HK-2 (cell line): ENCODE measurements at regions not wholly inside any gene's neighbourhood (a gene's known extent, or its start where the extent isn't known, plus 50 kb on each side); places are given as distances from the start of the nearest gene placed in this dataset.
A peak's percentile ranks its signal among the peaks of the same experiment; 100 is the strongest.

Experiments
- DNase-seq: peaks from one replicate; pipeline ENCODE4 v3.0.0-alpha.2; 2018; ENCODE audit not compliant: unreplicated experiment

- no peak for DNase-seq
Measured at GRCh38 chr2:150903055-150903454, 358.6 kb downstream of the RBM43 start.

DNA sequence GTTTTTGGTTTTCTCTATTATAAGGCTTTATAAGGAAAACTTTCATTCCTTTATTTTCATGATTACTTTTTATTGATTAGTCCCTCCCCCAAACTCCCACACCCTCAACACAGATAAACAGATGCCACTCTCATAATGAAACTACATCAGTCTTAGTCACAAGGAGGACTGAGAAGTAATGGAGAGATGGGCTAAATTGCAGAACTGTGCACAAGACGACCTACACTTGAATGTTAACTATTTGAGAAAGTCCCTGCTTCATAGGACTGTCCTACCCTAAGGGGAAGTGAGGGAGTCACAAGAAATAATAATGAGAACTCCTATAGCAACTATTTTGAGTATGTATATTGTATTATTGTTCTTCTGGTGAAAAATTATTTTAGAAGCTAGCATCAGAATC, 360.8 kb downstream of the RBM43 start:
- no peak for DNase-seq

DNA sequence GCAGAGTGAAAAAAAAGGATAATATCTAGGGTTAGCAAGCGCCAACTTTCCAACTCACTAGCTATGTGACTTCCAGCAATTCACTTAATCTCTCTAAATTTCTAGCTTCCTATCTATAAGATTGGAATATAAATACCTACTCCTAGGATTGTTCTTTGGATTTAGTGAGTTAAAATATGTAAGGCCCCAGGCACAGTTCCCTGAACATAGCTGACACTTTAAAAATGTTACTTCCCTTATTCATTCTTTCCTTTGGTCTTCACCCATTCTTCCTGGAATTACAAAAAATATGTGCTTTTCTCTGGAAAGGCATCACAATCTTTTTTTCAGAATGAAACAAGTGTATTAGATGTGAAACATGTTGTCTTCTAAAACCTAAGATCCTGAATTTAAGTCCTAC, 365.7 kb downstream of the RBM43 start:
- no peak for DNase-seq

GRCh38 chr2:150889141-150889540, 372.5 kb downstream of the RBM43 start:
- DNase-seq, result no peak

GRCh38 chr2:150888337-150888736, 373.3 kb downstream of the RBM43 start:
- no peak for DNase-seq

DNA sequence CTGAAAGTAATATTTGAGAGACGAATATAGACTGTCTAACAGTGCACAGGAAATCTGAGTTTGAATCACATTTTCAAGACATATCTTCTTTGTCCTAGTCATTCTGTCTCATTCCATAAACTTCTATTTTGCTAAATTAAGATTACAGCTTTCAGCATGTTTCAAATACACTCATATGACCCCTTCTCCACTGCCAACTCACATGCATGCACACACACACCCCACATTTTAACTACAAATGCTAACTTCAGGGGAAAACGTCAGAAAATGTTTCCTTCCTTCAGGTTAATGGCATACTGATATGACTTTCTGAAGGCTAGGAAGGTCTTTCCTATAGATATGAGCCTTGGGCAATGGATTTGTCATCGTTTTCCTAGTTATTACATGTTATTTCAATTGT, 373.7 kb downstream of the RBM43 start:
- no peak for DNase-seq

GRCh38 chr2:150885774-150886386, 375.8 kb downstream of the RBM43 start:
- no peak for DNase-seq

- DNase-seq, result no peak
Measured at GRCh38 chr2:150885236-150885635, 376.4 kb downstream of the RBM43 start.

DNA sequence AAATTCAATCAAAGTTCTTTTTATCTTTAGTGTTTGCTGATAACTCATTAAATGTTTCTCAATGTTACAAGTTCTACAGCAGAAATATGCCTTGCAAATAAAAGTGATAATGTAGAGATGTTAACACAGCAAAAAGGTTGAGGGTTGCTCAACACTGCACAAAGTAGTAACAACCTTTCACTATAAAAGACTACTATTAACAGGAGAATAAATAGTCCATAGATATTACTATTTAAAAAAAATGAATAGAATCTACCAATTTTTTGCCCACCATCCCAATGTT, 378.1 kb downstream of the RBM43 start:
- no peak for DNase-seq

GRCh38 chr2:150882751-150883612, 378.7 kb downstream of the RBM43 start:
- no peak for DNase-seq

DNA sequence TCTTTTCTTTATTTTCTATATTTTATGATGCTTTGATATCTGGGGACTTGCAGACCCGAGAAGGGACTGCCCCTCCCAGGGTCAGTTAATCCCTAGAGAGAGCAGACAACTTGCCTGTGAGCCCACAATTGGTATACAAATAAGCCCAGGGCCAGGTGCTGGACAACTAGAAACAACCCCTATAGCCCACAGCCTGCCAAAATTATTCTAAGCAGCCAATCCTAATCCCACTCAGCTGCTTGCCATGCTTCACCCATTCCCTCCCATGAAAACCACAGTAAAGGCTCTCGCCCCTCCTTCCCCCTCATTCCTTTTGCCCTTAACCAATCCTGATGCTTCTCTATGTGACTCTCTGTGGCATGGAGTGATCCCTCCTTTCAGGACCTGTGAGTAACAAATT, 380.7 kb downstream of the RBM43 start:
- no peak for DNase-seq

GRCh38 chr2:150878356-150878755, 383.3 kb downstream of the RBM43 start:
- DNase-seq, result peak; percentile 7

DNA sequence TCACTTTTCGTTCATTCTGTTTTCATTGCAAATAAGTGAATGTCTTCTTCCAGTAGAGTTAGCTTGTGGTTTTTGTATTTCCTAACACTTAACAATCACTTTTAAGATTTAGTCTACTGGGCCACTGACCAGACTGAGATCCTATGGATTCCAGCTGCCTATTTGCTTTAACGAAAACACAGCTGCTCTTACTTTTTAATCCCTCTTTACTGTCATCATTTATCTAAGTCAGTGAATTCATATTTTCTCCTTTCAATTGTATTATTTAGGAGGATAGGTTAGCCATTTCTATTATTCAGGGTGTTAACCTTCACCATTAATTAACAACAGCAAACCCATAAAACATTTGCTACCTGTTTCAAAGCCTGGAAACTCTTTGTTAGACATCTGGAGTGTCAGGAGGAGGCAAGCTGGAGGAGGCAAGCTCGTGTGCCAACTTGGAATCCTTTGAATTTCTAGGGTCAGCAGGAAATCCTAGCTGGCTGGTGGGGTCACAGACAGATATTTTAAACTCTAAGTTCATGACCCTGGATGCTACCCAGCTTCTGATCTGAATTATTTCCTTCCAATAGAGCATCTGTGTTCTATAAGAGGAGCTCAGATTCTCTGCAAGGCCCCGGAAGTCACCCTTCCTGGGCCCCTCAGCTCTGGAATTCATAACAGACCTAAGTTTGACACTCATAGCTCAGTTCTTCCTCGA, 385.3 kb downstream of the RBM43 start:
- DNase-seq, result no peak

GRCh38 chr2:150873396-150873772, 385.9 kb upstream of the RND3 start:
- no peak for DNase-seq

GRCh38 chr2:150872756-150873395, 385.4 kb upstream of the RND3 start:
- no peak for DNase-seq

GRCh38 chr2:150866431-150866830, 379.0 kb upstream of the RND3 start:
- no peak for DNase-seq

- no peak for DNase-seq
Measured at GRCh38 chr2:150863691-150864090, 376.2 kb upstream of the RND3 start.

DNA sequence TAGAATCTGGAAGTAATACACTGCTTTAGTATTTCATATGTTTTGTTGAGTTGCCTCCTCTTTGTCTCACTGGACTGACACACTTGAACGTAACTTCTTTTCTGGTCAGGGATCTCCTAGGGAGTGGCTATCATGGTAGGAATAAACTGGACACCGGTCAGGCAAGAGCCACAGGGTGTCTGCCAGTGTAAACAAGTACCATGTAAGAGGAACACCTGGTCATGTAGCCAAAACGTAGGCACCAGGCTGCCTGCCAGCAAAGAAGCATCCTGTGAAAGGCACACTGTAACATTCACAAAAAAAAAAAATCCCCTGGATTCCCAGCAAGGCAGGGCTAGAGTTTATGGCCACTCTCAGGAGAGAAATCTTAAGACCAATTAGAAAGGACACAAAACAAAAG, 372.8 kb upstream of the RND3 start:
- no peak for DNase-seq

DNA sequence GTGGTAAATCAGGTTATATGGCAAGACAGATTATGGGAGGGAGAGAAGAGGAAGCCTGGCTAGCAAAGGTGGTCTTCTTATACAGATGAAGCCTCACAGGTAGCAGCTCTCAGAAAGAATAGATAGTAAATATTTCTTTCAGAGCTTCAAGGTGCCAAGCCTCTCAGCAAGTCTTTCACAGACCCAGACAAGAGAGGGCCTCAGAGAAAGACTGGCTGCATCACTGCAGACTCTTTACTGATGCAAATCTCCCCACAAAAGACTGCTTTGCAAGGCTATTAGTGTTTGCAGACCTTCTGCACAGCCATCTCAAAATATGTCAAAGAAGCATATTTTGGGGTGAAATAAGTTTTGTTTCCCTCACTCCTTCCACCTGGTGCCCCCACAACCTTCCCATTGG, 372.4 kb upstream of the RND3 start:
- DNase-seq, result no peak

DNA sequence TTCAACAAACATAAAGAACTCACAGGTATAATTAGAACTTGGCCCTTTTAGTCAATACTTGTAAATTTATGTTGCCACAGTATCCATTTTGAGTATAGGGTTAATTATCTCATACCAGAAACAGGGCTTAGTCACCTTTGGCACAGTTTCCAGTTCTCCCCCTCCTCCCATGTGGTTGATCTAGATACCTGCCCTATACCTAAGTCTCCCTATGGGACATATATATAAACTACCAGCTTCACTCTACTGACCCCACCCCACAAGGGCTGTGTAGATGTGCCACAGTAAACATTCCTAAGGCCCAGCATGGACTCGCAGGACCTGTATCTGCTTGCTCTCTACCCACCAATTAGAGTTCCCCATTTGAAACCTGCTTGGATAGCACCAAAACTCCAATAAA, 371.7 kb upstream of the RND3 start:
- no peak for DNase-seq

DNA sequence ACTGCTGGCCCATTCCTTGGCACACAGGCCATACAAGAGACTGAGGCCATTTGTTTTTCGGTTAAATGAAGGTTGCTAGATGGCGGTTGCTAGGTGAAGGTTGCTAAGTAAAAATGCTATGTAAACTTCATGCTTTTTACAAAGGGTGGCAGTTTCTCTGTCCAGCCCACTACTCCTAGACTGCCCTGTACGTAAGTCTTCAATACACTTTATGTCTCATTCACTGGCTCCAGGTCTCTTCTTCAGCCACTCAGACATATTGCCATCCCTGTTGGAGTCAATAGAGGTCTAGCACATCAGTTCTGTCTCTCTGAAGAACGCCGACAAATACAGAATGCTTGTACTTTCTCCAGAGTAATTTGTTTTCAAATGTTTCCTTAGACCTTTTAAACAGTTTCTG, 370.9 kb upstream of the RND3 start:
- no peak for DNase-seq

DNA sequence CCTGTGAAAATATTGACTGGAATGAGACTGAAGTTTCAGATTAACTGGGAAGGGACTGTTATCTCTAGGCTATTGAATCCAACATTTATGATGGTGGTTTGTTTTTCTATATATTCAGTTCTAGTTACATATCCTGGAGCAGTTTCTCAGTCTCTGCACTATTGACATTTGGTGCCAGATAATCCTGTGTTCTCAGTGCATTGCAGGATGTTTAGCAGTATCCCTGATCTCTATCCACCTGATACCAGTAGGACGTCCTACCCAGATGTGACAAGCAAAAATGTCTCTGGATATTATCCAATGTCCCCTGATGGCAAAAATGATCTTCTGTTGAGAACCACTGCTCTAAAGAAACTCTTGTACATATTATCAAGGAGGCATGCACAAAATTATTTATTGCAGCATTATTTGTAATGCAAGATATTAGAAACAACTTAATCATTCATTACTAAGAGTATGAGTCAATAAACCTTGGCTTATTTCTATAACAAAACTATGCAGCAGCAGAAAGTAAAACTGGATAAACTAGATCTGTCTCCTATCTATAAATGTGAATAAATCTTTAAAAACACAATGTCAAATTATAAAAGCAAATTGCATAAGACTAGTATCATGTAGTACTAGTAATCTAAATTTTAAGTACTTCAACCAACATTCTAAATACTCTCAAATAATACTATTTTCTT, 369.3 kb upstream of the RND3 start:
- DNase-seq, result no peak
